Cerebellar cortex (tissue), 1 donor: ENCODE measurements at regions not wholly inside any gene's neighbourhood (a gene's known extent, or its start where the extent isn't known, plus 50 kb on each side); places are given as distances from the start of the nearest gene placed in this dataset.
"Not testable (repeated sequence)": the region's sequence is repeated elsewhere in the genome, so short reads cannot be mapped to it uniquely, and the experiment has no call there.

Experiments used
- DNase-seq: peaks from one replicate; pipeline ENCODE4 v3.0.0-alpha.2; 2015; ENCODE audit warnings: low spot score

GRCh38 chrX:113305496-113305895 is 464.9 kb upstream of the AMOT start:
- no peak for DNase-seq

- DNase-seq, result no peak
Observed at GRCh38 chrX:113300580-113300979, 459.9 kb upstream of the AMOT start.

GRCh38 chrX:113297437-113297836 is 456.8 kb upstream of the AMOT start:
- DNase-seq, result no peak

GRCh38 chrX:113289503-113289902 is 448.9 kb upstream of the AMOT start:
- no peak for DNase-seq

DNA sequence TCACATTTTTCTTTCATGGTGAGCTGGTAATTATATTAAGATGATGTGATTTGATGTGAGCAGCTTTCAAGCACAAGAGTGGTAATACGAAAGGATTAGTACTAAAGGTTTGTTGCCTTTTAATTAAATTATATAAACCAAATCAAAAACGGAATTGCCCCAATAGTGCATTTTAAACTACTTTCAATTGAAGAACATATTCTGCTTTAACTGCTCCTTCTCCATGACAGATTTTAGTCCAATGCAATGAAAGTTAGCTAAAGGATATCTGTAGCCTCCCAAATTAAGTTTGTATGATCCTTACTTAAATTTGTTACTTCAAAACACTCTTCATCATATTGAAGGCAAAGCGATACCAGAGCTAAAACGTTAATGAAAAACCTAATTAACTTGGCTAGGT is 447.1 kb upstream of the AMOT start:
- no peak for DNase-seq

- DNase-seq, result no peak
Observed at GRCh38 chrX:113275804-113276203, 435.2 kb upstream of the AMOT start.

GRCh38 chrX:113274791-113275190 is 434.2 kb upstream of the AMOT start:
- no peak for DNase-seq

DNA sequence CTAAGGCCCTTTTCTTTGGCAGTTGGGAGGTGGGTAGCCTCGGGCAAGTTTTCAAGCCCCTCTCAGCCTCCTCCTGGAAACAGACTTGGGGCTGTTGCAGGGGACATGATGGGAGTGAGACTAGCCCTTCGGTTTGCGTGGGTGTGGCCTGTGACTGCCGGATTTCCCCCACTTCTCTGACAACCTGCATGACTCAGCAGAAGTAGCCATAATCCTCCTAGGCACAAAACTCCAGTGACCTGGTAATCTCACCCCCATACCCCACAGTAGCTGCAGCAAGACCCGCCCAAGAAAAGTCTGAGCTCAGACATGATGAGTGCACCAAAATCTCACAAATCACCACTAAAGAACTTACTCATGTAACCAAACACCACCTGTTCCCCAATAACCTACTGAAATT is 433.7 kb upstream of the AMOT start:
- no peak for DNase-seq

- no peak for DNase-seq
Observed at GRCh38 chrX:113269203-113269602, 428.6 kb upstream of the AMOT start.

DNA sequence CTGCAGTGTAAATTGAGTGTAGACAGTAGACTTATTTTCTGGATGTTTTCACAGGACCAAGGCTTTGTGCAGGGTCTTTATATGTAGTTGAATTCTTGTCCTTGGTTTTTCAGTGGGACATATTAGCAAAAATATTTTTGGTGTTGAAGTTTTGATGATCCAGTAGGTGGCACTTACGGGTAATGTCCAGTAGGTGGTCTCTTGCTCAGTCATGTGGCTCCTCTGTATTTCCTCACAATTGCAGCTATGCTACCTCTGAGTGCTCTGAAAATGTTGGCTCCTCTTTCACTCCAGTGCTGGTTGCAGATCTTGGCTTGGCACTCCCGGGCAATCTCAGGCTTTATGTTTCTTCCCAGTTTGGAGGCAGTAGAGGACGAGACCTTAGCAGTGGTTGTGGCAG is 419.8 kb upstream of the AMOT start:
- no peak for DNase-seq

GRCh38 chrX:113222305-113222704 is 381.7 kb upstream of the AMOT start:
- DNase-seq, result no peak

GRCh38 chrX:113212052-113212451 is 371.4 kb upstream of the AMOT start:
- DNase-seq, result no peak

DNA sequence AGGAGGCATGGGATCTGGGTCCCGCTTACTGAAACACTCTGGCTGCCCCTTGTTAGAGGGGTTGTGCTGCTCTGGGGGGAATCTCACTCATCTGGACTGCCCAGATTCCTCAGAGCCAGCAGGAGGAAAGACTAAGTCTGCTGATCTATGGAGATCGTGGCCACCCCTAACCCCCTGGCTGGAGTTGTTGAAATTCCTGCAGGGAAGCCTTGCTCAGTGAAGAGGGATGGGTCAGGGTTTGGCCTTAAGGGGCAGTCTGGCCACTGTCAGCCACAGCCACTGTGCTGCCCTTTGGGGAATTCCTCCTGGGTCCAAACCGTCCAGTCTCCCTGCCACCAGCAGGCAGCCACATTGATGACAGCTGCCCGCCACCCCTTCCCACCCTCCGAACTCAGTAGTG is 362.0 kb upstream of the AMOT start:
- no peak for DNase-seq

GRCh38 chrX:113195949-113196348 is 355.3 kb upstream of the AMOT start:
- DNase-seq, result no peak

- no peak for DNase-seq
Observed at GRCh38 chrX:113192418-113192817, 351.8 kb upstream of the AMOT start.

DNA sequence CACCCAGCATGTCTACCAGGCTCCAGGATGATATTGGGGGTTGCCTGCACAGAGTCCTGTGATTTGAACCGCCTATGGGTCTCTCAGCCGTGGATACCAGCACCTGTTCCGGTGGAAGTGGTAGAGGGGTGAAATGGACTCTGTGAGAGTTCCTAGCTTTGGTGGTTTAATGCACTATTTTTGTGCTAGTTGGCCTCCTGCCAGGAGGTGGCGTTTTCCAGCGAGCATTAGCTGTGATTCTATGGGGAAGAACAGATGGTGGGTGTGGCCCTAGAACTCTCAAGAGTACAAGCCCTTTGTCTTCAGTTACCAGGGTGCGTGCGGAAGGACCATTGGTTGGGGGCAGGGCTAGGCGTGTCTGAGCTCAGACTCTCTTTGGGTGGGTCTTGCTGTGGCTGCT is 316.9 kb upstream of the AMOT start:
- no peak for DNase-seq

DNA sequence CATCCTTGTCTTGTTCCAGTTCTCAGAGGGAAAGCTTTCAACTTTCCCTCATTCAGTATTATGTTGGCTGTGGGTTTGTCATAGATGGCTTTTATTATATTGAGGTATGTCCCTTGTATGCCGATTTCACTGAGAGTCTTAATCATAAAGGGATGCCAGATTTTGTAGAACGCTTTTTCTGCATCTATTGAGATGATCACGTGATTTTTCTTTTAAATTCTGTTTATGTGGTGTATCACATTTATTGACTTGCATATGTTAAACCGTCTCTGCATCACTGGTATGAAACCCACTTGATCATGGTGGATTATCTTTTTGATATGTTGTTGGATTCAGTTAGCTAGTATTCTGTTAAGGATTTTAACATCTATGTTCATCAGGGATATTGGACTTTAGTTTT is 313.7 kb upstream of the AMOT start:
- not testable (repeated sequence) for DNase-seq

- no peak for DNase-seq
Observed at GRCh38 chrX:113136836-113137235, 296.2 kb upstream of the AMOT start.

- no peak for DNase-seq
Observed at GRCh38 chrX:113133316-113133715, 292.7 kb upstream of the AMOT start.

DNA sequence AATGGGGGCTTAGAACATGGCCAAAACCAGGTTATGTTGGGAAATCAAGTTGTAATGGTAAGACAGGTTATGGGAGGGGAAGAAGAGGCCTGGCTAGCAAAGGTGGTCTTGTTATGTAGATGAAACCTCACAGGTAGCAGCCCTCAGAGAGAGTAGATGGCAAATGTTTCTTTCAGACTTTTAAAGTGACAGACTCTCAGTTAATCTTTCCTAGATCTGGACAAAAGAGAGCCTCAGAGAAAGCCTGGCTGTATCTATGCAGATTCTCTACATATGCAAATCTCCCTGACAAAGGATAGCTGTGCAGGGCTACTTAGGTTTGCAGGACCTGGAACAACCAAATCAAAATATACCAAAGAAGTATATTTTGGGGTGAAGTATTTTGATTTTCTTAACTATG is 284.1 kb upstream of the AMOT start:
- no peak for DNase-seq

- DNase-seq, result no peak
Observed at GRCh38 chrX:113075521-113075920, 234.9 kb upstream of the AMOT start.

- no peak for DNase-seq
Observed at GRCh38 chrX:113059714-113060113, 219.1 kb upstream of the AMOT start.

DNA sequence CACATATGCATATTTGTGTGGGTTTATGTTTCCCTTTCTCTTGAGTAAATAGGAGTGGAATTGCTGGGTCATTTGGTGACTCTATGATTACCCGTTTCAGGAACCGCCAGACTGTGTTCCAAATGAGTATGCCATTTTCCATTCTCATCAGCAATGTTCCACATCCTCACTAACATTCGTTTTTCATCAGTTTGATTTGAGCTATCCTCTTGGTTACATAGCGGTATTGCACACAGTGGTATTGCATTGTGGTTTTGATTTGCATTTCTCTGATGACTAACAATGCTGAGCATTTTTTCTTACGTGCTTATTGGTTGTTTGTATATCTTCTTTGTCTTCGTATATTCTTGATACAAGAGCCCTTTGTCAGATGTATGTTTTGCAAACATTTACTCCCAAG is 218.0 kb upstream of the AMOT start:
- no peak for DNase-seq

GRCh38 chrX:113048896-113049295 is 208.3 kb upstream of the AMOT start:
- DNase-seq, result no peak

- DNase-seq, result no peak
Observed at GRCh38 chrX:113048480-113048879, 207.8 kb upstream of the AMOT start.
